SU-DHL-6 (cell line): ENCODE measurements at regions not wholly inside any gene's neighbourhood (a gene's known extent, or its start where the extent isn't known, plus 50 kb on each side); places are given as distances from the start of the nearest gene placed in this dataset.

Experiments
- CTCF ChIP-seq: fragments of 200-600 bp; sonication (generic); IDR thresholded peaks from one replicate; pipeline ENCODE4 v1.5.1; 2017; ENCODE audit warnings: antibody characterized with exemption, mild to moderate bottlenecking, low read length, moderate library complexity; ENCODE audit not compliant: insufficient read depth, poor library complexity, severe bottlenecking
- EZH2phosphoT487 ChIP-seq: fragments of 200-600 bp; sonication (generic), shearing (Covaris generic); conservative IDR thresholded peaks from 2 replicates; pipeline ENCODE4 v1.6.1; 2018; ENCODE audit warnings: mild to moderate bottlenecking, antibody characterized with exemption, low read length, moderate library complexity, mixed read lengths

- TF ChIP-seq CTCF (no peak), EZH2phosphoT487 (no peak)
These were observed 246.9 kb upstream of the ADAMTS16 start for GRCh38 chr5:4893063-4893744.
